ENCODE measurements at regions not wholly inside any gene's neighbourhood (a gene's known extent, or its start where the extent isn't known, plus 50 kb on each side); places are given as distances from the start of the nearest gene placed in this dataset.
"Not testable (repeated sequence)": the region's sequence is repeated elsewhere in the genome, so short reads cannot be mapped to it uniquely, and the experiment has no call there.

DNA sequence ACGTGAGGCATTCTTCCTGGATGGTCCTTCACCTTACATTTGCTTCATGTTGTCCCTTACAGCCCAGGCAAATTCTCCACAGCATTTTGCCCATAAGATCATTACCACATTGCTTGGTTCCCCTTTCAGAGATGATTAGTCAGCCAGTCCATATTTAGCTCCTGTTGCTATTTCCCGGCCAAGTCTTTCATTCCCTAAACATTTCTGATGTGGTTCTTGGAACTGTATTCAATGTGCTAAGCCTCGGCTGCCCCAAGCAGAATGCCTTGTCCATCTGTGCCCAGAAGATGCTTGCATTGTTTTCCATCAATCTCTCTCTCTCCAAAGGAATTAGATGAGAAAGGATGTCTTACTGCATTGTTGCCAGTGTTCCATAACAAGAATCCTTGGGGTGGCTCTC, 420.9 kb upstream of the CAMK1G start:
- in situ Hi-C loops (cut with HindIII; ENCODE audit: low pct_unique_long_range_greater_than_20kb, low sequenced_read_pairs), result no loop called here
- no peak for DNase-seq (ENCODE audit: low read depth, low spot score)

DNA sequence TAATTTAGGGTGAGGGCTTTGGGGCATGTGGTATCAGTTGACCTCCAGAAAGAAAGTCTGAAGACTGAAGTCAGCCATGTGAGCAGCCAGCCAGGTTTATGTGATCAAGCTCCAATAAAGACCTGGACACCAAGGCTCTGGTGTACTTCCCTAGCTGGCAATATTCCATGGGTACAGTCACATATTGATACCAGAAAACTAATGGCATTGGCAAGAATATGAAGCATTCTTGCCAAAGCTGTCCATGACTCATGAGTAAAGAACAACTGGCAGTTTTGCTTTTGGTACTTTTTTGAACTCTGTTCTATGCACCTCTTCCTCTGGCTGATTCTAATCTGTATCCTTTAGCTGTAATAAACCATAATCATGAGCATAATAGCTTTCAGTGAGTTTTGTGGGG, 415.3 kb upstream of the CAMK1G start:
- in situ Hi-C loops (cut with HindIII; ENCODE audit: low pct_unique_long_range_greater_than_20kb, low sequenced_read_pairs), result no loop called here
- DNase-seq (ENCODE audit: low read depth, low spot score), result no peak

DNA sequence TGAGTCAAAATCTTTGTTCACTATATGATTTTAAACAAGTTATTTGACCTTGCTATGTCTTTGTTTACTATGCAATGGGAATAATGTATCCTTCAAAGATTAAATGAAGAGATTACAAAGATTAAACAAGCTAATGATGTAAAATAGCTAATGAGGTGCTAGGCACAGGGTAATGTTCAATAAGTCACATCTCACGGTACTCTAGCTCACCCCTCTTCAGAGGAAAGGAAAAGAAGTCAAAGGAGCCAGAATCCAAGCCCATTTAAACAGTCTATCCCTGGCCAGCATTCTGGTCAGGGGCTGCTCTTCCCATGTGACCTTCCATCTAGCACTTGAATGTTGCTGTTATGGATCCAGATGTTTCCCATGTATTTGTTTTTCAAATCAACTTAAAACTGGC, 412.4 kb upstream of the CAMK1G start:
- in situ Hi-C loops (cut with HindIII; ENCODE audit: low pct_unique_long_range_greater_than_20kb, low sequenced_read_pairs), result no loop called here
- DNase-seq (ENCODE audit: low read depth, low spot score), result no peak

DNA sequence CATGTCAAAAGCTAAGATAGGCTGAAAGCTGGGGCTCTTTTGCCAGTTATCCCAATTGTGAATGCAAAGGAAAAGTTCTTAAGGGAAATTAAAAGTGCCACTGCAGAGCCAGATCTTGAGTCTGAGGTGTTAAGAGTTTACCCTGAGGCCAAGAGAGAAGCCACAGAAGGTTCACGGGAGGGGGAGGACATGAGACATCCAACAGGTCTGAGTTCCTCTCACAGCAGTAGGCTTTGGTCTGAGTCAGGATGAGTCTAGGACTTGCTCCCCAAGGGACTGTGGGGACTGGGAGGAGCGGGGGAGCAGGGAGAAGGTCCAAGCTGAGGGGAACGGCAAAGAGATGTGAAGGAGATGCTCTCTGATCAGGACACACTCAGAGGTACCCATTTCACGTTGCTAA, 411.2 kb upstream of the CAMK1G start:
- in situ Hi-C loops (cut with HindIII; ENCODE audit: low pct_unique_long_range_greater_than_20kb, low sequenced_read_pairs), result no loop called here
- no peak for DNase-seq (ENCODE audit: low read depth, low spot score)

DNA sequence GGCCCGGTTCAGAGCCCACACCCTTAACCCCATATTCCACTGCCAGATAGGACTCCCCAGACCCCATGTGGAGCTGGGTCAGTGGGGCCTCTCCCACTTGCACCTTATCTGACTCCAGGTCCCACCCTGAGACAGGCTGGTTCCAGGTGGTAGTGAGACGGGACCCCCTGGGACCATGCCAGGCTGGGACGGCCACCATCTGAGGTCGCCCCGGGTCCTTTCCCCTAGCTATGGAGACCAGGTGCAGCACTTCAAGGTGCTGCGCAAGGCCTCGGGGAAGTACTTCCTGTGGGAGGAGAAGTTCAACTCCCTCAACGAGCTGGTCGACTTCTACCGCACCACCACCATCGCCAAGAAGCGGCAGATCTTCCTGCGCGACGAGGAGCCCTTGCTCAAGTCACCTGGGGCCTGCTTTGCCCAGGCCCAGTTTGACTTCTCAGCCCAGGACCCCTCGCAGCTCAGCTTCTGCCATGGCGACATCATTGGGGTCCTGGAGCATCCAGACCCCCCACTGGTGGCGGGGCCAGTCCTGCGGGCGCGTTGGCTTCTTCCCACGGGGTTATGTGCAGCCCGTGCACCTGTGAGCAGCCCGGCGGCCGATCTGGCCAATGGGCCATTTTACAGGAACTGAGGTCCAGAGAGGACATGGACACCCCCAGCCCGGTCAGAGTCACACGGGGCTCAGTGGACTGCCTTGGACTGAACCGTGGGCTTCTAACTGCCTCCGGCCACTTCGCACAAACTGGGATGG, 410.5 kb upstream of the CAMK1G start:
- in situ Hi-C loops (cut with HindIII; ENCODE audit: low pct_unique_long_range_greater_than_20kb, low sequenced_read_pairs); DNase-seq (ENCODE audit: low read depth, low spot score): not testable (repeated sequence)

DNA sequence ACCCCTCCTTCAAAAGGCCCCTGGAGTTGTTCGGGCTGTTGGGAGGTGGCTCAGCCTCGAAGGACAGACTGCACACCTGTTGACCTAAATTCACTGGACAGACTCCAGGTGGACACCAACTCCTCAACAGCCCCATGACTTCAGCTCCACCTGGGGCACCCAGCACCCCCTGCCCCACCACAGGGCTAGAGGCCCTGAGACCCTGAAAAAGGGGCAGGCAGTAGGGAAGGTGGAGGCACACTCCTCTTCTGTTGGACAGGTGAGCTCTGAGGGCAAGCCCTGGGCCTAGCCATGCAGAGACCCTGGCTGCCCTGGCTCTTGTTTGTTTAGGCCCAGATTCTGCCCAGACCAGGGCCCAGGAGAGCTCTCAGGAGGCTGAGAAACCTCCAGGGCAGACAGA, 409.7 kb upstream of the CAMK1G start:
- DNase-seq (ENCODE audit: low read depth, low spot score); in situ Hi-C loops (cut with HindIII; ENCODE audit: low pct_unique_long_range_greater_than_20kb, low sequenced_read_pairs): not testable (repeated sequence)

DNA sequence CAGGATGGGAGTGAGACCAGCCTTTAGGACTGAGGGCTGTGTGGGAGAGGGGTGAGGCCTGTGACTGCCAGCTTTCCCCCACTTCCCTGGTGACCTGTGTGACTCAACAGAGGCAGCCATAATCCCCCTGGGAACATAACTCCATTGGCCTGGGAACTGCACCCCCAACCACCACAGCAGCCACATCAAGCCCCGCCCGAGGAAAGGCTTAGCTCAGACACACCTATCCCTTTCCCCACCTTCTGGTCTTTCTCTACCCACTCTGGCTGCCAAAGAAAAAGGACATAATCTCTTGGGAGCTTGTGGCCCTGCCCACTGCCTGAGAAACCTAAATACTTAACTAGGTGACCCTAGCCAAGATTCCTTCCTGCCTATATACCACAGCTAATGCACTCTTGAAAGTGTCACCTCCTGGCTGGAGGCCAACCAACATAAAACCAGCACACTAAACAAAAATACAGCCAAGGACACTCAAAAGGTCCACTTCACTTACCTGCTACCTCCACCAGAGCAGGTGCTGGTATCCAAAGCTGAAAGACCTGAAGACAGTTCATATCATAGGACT, 406.6 kb upstream of the CAMK1G start:
- DNase-seq (ENCODE audit: low read depth, low spot score), result no peak
- in situ Hi-C loops (cut with HindIII; ENCODE audit: low pct_unique_long_range_greater_than_20kb, low sequenced_read_pairs), result no loop called here

DNA sequence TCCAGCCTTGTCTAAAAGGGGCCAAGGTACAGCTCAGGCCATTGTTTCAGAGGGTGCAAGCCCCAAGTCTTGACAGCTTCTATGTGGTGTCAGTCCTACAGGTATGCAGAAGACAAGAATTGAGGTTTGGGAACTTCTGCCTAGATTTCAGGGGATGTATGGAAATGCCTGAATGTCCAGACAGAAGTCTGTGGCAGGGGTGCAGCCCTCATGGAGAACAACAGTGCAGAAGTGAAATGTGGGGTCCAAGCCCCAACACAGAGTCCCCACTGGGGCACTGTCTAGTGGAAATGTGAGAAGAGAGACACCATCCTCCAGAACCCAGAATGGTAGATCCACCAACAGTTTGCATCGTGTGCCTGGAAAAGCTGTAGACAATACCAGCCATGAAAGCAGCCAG, 400.3 kb upstream of the CAMK1G start:
- DNase-seq (ENCODE audit: low read depth, low spot score), result no peak
- in situ Hi-C loops (cut with HindIII; ENCODE audit: low pct_unique_long_range_greater_than_20kb, low sequenced_read_pairs), result no loop called here

DNA sequence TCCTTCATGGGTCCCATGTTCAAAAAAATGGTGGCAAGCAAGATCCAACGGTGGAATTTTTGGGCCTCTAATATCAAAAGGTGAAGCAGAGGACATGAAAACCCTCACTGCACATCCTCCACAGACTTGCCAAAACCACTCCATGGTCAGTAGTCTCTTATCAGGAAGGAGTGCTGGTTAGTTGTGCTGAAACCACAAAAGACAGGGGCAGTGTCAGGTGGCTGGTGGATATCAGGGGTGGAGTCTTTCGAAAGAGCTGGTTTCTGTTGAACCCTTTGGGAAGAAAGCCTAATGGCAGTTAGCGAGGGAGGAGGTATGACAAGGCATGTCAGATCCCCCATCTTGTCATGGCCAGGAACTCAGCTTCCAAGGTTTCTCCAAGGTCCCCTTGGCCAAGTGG, 395.9 kb upstream of the CAMK1G start:
- in situ Hi-C loops (cut with HindIII; ENCODE audit: low pct_unique_long_range_greater_than_20kb, low sequenced_read_pairs), result no loop called here
- no peak for DNase-seq (ENCODE audit: low read depth, low spot score)

DNA sequence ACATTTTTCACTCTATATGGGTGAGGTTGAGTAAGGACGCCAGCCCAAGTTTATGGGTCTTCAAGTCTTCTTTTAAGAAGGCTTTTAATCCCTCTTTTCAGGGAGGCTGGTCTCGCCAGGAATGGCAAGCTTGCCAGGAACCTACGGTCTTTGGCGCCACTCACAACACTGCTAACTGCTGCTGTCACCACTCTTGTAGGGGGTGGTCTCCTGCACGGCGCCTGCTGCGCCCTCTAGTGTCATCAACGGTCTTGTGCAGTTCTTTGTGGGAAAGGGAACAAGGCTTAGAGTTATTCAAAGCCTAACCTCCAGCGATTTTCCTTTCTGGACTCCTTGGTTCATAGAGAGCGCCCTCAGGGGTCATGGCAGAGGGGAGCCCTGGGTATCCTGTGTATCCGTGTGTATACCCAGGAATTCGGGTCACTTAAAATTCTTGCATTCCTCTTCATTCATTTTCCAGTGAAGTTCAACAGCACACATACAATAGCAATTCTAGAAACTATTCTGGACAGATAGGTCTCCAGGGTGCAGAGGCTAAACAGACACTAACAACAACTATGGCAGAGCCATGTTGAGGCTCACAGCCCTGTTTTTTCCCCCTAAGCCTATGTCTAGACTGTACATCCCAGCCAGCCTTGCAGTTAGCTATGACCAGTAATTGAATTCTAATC, 392.8 kb upstream of the CAMK1G start:
- in situ Hi-C loops (cut with HindIII; ENCODE audit: low pct_unique_long_range_greater_than_20kb, low sequenced_read_pairs), result no loop called here
- peak; percentile 75 for DNase-seq (ENCODE audit: low read depth, low spot score)

DNA sequence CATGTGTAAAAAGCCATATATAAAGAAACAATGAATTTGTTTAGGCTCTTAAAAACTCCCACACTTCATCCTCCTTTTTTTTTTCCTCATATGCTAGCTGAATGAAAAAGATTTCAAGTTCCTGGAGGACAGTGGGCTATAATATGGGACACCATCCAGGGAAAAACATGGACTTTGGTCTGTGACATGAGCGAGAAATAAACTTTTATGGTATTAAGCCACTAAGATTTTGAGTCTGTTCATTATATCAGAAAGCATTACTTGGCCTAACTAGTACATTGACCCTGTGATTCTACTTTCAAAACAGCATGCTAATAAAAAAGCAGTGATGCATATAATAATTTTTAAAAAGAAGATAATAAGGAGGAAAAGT, 392.3 kb upstream of the CAMK1G start:
- DNase-seq (ENCODE audit: low read depth, low spot score), result no peak
- in situ Hi-C loops (cut with HindIII; ENCODE audit: low pct_unique_long_range_greater_than_20kb, low sequenced_read_pairs), result no loop called here

DNA sequence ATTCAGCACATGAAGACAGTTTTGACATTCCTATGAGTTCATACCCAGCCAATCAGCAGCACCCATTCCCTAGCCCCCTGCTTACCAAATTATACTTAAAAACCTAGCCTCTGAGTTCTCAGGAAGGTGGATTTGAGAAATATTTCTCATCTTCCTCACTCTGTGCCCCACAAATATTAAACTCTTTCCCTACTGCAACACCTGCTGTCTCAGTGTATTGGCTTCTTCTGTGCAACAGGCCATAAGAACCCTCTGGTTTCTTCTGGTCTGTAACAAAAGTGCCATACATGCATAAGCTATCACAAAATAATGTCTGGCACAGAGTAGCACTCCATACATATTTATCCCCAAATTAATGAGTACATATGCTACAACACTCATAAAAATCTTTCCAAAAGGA, 387.4 kb upstream of the CAMK1G start:
- in situ Hi-C loops (cut with HindIII; ENCODE audit: low pct_unique_long_range_greater_than_20kb, low sequenced_read_pairs), result no loop called here

DNA sequence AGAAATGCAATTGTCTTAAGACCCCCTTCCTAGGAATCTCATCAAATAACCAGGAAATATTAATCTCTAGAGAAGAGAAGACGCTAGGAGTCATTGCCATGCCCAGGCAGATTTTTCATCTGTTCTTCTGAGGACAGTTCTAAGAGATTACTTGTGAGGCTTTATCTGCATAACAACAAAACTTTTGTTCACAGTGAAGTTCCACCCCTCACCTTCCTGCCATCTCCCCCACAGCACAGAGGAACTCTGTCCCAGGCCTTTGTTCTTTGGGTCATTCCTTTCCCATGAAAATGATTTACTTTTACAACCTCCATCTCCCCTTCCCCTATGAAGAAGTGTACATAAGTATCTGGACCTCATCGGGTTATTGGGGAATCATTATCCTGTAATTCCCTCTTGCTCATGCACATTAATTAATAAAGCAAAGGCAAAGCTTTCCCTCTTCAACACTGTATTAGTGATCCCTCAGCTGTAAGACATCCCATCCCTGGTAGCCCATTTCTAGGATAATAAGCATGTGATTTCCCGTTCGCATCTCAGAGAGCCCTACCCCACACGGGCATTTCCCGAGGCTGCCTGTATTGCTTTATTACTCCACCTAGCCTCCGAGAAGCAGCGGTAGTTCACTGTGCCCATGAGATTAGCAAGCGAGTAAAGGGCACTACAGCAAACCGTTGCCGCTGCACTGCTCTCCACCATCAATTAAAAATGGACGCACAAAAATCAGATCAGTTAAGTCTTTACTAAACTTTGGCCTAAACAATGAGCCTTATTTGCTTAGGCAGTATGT, 384.4 kb upstream of the CAMK1G start:
- DNase-seq (ENCODE audit: low read depth, low spot score), result no peak
- in situ Hi-C loops (cut with HindIII; ENCODE audit: low pct_unique_long_range_greater_than_20kb, low sequenced_read_pairs), result no loop called here

More for the DNA sequence above, 387.4 kb upstream of the CAMK1G start:
- no peak for DNase-seq (ENCODE audit: low read depth, low spot score)

DNA sequence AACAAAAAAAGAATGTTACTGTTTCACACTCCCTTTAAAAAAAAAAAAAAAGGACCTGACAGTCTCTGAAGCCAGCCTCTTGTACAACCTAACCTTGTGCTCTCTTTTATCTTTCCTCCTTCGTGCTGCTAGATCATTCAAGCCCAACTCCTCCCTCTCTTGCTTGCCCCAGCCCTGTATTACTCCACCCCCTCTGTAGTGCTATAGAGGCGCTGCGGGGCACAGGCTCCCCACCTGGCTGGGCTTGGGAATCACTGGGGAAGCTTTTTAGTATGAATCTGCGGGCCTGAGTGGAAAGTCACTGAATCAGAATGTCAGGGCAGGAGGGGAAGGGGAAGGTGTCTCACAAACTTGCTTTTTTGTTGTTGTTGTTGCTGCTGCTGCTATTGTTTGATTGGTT, 383.7 kb upstream of the CAMK1G start:
- no peak for DNase-seq (ENCODE audit: low read depth, low spot score)
- in situ Hi-C loops (cut with HindIII; ENCODE audit: low pct_unique_long_range_greater_than_20kb, low sequenced_read_pairs), result no loop called here

DNA sequence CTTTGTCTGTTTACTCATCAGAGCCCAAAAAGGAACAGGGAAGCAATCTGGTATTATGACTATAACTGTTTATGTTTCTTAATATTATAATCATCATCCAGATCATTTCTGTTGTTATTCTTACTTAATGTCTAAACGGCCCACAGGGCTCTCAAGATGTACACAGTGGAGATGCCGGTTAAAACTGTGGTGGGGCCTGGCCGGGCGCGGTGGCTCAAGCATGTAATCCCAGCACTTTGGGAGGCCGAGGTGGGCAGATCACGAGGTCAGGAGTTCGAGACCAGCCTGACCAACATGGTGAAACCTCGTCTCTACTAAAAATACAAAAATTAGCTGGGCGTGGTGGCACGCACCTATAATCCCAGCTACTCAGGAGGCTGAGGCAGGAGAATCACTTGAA, 381.2 kb upstream of the CAMK1G start:
- in situ Hi-C loops (cut with HindIII; ENCODE audit: low pct_unique_long_range_greater_than_20kb, low sequenced_read_pairs); DNase-seq (ENCODE audit: low read depth, low spot score): not testable (repeated sequence)

DNA sequence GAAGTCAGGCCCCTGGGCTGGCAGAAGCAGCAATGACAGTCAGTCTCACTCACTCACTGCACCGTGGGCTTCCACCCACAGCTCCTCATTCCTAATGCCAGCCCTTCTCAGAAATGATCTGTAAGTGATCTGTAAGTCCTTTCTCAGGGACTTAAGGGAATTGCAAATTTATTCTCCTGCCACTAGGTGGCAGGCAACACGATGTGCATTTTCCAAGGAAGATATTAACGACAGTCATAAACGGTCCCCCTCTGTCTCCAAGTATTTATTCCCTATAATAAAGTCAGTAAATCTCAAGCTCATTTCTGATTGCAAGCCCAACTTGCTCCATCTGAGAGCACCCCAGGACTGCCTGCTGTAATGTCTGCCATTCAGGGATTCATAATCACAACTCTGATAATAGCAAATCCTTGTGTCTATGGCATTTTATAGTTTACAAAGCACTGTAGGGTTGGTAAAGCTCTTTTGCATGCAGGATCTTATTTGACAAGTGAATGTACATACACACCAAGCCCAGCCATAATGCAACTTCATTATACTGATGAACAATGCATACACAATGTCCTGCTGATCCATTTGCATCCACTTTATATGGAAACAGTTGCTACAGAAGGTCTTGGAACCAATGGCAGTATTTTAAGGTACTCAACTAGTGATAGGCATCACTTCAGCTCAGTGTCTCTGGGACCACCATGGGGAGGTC, 380.5 kb upstream of the CAMK1G start:
- in situ Hi-C loops (cut with HindIII; ENCODE audit: low pct_unique_long_range_greater_than_20kb, low sequenced_read_pairs), result no loop called here
- peak; percentile 73 for DNase-seq (ENCODE audit: low read depth, low spot score)

DNA sequence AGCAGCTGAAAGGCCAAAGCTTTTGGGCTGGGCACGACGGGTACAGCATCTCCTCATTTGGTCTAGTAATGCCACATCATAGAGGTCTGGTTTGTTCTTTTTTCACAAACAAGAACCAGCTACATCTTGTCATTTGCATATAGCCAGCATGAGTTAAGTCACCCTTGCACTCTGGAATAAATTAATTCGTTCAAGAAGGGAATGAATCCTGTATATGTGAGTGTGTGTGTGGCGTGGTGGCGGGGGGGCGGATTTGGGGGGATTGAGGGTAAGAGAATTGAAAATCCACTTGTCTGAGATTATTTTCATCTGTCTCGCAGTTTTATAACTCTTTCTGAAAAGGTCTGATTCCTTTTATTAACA, 380.0 kb upstream of the CAMK1G start:
- no peak for DNase-seq (ENCODE audit: low read depth, low spot score)
- in situ Hi-C loops (cut with HindIII; ENCODE audit: low pct_unique_long_range_greater_than_20kb, low sequenced_read_pairs), result no loop called here

DNA sequence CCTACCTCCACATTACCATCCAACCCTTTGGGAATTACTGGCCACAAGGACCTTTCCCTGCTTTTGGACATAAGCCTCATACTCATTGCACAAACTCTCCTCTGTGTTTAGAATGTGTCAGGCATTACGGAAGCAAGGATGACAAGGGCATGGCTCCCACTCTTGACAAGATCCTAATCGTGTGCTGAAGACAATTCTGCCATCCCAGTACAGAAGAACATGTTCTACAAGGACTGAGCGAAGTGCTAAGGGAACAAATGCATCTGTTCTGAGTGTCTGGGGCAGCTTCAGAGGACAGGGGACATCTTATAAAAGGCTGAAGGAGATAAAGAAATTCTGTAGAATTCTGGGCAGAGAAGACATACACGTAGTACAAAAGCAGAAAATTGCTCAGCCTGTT, 378.5 kb upstream of the CAMK1G start:
- in situ Hi-C loops (cut with HindIII; ENCODE audit: low pct_unique_long_range_greater_than_20kb, low sequenced_read_pairs), result no loop called here
- no peak for DNase-seq (ENCODE audit: low read depth, low spot score)

Data from SK-MEL-5 (cell line).